Coronary artery (tissue), 2 donors: ENCODE measurements at regions not wholly inside any gene's neighbourhood (a gene's known extent, or its start where the extent isn't known, plus 50 kb on each side); places are given as distances from the start of the nearest gene placed in this dataset.

Source experiments
- DNase-seq: peaks from one replicate; pipeline ENCODE4 v3.0.0-alpha.2; 2017; ENCODE audit warnings: low spot score
- H3K27ac ChIP-seq, 2 donors: fragments of 200-600 bp; sonication (generic); one replicate each; pipeline ENCODE4 v1.5.1; 2016 to 2019
- H3K4me3 ChIP-seq: fragments of 200-600 bp; sonication (generic); 2 replicates; pipeline ENCODE4 v1.5.1; 2016; ENCODE audit warnings: mild to moderate bottlenecking, moderate library complexity
- CTCF ChIP-seq: fragments of 200-600 bp; sonication (generic); IDR thresholded peaks from one replicate; pipeline ENCODE4 v1.5.1; 2019; ENCODE audit warnings: antibody characterized with exemption

DNA sequence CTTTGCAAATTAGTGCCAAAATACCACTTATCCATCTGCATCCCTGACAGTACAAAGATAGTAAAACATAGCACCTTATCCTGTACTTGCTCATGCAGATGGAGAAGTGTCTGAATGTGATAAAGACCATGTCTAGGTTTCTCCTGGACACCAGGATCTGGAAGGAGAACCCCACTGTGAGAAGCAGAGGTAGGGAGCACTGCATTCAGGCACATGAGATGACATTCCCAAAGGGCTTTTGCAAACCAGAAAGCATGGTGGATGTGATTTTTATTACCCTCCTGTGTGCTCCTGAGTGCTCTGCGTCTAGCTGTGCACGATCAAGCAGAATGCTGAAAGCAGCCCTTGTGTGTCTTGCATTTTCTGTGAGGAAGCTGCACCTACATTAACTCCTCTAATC, 857.6 kb upstream of the ID2 start:
- no peak for TF ChIP-seq CTCF
- Histone ChIP-seq H3K27ac (no peak overlapping the region), H3K4me3 (no peak overlapping the region)
- DNase-seq = no peak

GRCh38 chr2:7825591-7826312, 856.1 kb upstream of the ID2 start:
- no peak for TF ChIP-seq CTCF
- H3K4me3 ChIP-seq = no peak overlapping the region
- DNase-seq = no peak
- H3K27ac ChIP-seq = no peak overlapping the region

- no peak overlapping the region for H3K4me3 ChIP-seq
- TF ChIP-seq CTCF = no peak
- no peak for DNase-seq
- no peak overlapping the region for H3K27ac ChIP-seq
Observed at GRCh38 chr2:7826656-7827055, 855.2 kb upstream of the ID2 start.

DNA sequence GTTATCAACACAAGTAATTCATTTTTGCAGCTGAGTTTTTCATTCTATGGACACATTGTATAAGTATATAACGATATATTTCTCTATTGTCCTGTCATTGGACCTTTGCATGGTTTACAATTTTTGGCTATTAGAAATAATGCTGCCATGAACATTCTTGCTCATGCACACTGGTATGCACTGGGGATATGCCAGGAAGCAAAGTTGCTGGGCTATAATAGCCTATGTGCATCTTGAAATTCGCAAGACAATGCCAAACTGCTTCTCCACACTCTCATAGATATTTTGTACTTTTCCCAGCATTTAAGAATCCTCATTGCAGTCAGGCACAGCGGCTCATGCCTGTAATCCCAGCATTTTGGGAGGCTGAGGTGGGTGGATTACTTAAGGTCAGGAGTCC, 852.6 kb upstream of the ID2 start:
- Histone ChIP-seq H3K4me3 (no peak overlapping the region), H3K27ac (no peak overlapping the region)
- no peak for DNase-seq
- TF ChIP-seq CTCF = no peak

- Histone ChIP-seq H3K4me3 (no peak overlapping the region), H3K27ac (no peak overlapping the region)
- no peak for DNase-seq
- TF ChIP-seq CTCF = no peak
Observed at GRCh38 chr2:7830616-7831015, 851.2 kb upstream of the ID2 start.

DNA sequence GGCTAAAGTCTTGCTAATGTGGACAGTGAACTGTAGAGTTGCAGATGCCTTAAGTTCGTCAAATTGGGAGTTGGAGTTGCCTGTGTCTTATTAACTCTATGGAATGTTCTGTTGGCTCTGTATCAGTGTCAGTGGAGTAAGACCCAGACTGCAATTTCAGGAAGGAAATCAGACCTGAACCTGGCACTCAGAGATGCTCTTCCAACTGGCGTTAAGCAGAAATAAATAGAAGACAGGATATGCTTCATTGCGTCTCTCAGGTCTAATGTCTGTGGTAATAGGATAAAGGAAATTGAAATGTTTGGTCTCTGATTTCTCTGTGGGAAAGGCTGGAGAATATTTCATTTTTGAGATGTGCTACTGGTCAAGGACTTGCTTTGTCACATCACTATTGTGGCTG, 846.7 kb upstream of the ID2 start:
- Histone ChIP-seq H3K4me3 (no peak overlapping the region), H3K27ac (no peak overlapping the region)
- DNase-seq = no peak
- TF ChIP-seq CTCF = no peak
